ENCODE measurements at regions not wholly inside any gene's neighbourhood (a gene's known extent, or its start where the extent isn't known, plus 50 kb on each side); places are given as distances from the start of the nearest gene placed in this dataset.

DNA sequence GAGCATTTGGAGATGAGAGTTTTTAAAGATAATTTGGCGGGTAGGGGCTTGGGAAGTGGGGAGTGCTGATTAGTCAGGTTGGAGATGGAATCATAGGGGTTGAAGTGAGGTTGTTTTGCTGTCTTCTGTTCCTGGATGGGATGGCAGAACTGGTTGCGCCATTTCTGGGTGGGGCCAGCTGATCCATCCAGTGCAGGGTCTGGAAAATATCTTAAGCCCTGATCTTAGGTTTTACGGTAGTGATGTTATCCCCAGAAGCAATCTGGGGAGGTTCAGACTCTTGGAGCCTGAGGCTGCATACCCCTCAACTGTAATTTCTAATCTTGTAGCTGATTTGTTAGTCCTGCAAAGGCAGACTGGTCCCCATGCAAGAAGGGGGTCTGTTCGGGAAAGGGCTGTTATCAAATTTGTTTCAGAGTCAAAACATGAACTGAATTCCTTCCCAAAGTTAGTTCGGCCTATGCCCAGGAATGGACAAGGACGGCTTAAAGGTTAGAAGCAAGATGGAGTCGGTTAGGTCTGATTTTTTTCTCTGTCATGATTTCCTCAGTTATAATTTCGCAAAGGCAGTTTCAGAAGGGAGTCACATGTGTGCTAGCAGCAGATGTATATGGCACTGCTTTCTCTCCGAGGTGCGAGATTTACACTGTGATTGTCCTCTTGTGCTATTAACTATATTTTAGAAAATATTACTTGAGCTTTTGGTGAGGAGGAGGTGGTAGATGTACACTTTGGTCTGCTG is 540.4 kb downstream of the EDEM1 start:
- Histone ChIP-seq H3K4me3 (no peak overlapping the region), H3K27ac (no peak overlapping the region), H3K9me3 (no peaks in the 10 kb centered on the region), H3K36me3 (no peaks in the 10 kb centered on the region), H3K4me1 (no peaks in the 10 kb centered on the region), H3K27me3 (no peaks in the 10 kb centered on the region)
- ATAC-seq (no peak), DNase-seq (no peak)
- WGBS, 4 donors = 78 to 85% (median 82%) methylated on average over 10 of the region's 10 CpGs
- TF ChIP-seq POLR2A (IDR thresholded peaks at IDR 0.05) = no peak
- TF ChIP-seq, protein P1, sequence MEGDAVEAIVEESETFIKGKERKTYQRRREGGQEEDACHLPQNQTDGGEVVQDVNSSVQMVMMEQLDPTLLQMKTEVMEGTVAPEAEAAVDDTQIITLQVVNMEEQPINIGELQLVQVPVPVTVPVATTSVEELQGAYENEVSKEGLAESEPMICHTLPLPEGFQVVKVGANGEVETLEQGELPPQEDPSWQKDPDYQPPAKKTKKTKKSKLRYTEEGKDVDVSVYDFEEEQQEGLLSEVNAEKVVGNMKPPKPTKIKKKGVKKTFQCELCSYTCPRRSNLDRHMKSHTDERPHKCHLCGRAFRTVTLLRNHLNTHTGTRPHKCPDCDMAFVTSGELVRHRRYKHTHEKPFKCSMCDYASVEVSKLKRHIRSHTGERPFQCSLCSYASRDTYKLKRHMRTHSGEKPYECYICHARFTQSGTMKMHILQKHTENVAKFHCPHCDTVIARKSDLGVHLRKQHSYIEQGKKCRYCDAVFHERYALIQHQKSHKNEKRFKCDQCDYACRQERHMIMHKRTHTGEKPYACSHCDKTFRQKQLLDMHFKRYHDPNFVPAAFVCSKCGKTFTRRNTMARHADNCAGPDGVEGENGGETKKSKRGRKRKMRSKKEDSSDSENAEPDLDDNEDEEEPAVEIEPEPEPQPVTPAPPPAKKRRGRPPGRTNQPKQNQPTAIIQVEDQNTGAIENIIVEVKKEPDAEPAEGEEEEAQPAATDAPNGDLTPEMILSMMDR (IDR thresholded peaks at IDR 0.05) = no peak
- intact Hi-C loops (cut with DNase I) = loop anchor here in 1 of 10 donors (10.0 kb wide), 1 partner anchor 57 kb away; no protein-coding TSS in a partner anchor

DNA sequence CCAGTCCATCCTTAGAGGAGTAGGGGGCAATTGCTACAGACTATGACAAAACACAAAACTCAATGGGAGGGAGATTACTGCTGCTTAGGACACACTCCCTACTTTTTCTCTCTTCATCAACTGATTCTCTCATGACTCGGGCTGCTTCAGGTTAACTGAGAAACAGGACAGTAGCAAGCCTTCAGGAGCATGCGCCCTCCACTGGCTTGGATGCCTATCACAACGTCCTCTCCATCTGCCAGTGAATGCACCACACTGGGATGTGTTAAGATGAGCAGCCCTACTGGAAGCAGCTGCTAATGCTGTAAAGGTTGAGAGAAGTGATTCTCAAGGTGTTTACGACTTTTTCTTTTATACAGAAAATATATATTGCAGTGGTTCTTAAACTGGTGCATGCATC is 542.3 kb downstream of the EDEM1 start:
- TF ChIP-seq, protein P1 (IDR thresholded peaks at IDR 0.05) = no peak
- TF ChIP-seq POLR2A (IDR thresholded peaks at IDR 0.05) = no peak
- no peaks in the 10 kb centered on the region for H3K4me1 ChIP-seq
- H3K9me3 ChIP-seq = no peaks in the 10 kb centered on the region
- H3K4me3 ChIP-seq = no peak overlapping the region
- DNase-seq (no peak), ATAC-seq (no peak)
- no peak overlapping the region for H3K27ac ChIP-seq
- H3K36me3 ChIP-seq = no peaks in the 10 kb centered on the region
- WGBS, 4 donors = 74 to 88% (median 81%) methylated on average over 4 of the region's 4 CpGs
- no peaks in the 10 kb centered on the region for H3K27me3 ChIP-seq
- intact Hi-C loops (cut with DNase I) = loop anchor here in 1 of 10 donors (10.0 kb wide), 1 partner anchor 55 kb away; no protein-coding TSS in a partner anchor

DNA sequence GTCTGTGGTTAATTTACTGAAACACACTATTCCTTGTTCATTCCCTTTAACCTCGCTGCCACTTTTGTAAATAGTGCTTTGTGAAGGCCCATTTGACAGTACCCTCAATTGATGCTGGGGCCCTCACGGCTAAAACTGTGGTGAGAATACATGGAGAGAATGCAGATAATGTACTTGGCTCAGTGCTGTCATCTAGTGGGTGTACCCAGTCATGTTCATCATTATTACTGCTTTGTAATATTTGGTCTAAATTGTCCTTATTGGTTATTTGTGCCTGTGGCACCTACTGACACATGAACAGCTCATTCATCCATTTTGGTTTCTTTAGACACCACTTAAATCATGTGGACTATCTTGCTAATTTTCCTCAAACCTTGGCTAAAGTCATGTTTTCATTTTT is 543.6 kb downstream of the EDEM1 start:
- no peaks in the 10 kb centered on the region for H3K27me3 ChIP-seq
- no peaks in the 10 kb centered on the region for H3K4me1 ChIP-seq
- H3K36me3 ChIP-seq = no peaks in the 10 kb centered on the region
- TF ChIP-seq, protein P1 (IDR thresholded peaks at IDR 0.05) = peak in 4 of 12 donors; percentile 6 to 29 (median 16)
- TF ChIP-seq POLR2A (IDR thresholded peaks at IDR 0.05) = no peak
- H3K9me3 ChIP-seq = no peaks in the 10 kb centered on the region
- no peak overlapping the region for H3K4me3 ChIP-seq
- no peak for ATAC-seq
- no peak overlapping the region for H3K27ac ChIP-seq
- intact Hi-C loops (cut with DNase I) = no loop called here
- WGBS, 4 donors = 24 to 60% (median 52%) methylated on average over 2 of the region's 2 CpGs
- no peak for DNase-seq

DNA sequence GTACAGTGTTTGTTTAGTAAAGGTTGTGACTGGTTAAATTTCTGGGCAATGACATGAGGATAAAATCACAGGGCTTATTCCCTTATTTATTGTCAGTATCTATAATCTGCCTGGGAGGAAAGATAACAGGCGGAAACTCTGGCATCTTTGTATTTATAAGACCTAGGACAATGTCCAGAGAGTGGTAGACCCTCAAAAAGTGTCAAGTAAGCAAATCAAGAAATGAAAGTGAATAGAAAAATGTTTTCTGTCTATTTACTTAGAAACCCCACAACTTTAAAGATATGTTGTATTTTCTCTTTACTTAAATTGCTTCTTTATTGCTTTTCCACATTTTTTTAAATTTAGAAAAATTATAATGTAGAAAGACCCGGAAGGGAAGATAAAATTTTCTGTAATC is 544.6 kb downstream of the EDEM1 start:
- intact Hi-C loops (cut with DNase I) = no loop called here
- no peaks in the 10 kb centered on the region for H3K4me1 ChIP-seq
- no peaks in the 10 kb centered on the region for H3K36me3 ChIP-seq
- DNase-seq (no peak), ATAC-seq (no peak)
- H3K9me3 ChIP-seq = no peaks in the 10 kb centered on the region
- no peak overlapping the region for H3K27ac ChIP-seq
- no peaks in the 10 kb centered on the region for H3K27me3 ChIP-seq
- no peak overlapping the region for H3K4me3 ChIP-seq
- 40 to 61% (median 50%) methylated on average over 2 of the region's 2 CpGs for WGBS, 4 donors
- TF ChIP-seq, protein P1 (IDR thresholded peaks at IDR 0.05) = no peak
- TF ChIP-seq POLR2A (IDR thresholded peaks at IDR 0.05) = no peak
